Panc1 (cell line): ENCODE measurements at regions not wholly inside any gene's neighbourhood (a gene's known extent, or its start where the extent isn't known, plus 50 kb on each side); places are given as distances from the start of the nearest gene placed in this dataset.

Experiments
- POLR2AphosphoS5 ChIP-seq: IDR thresholded peaks from 2 replicates; pipeline ENCODE4 v1.6.1; 2012; ENCODE audit warnings: mild to moderate bottlenecking, low read depth, low read length, moderate library complexity
- TCF7L2 ChIP-seq: IDR thresholded peaks from 2 replicates; pipeline ENCODE4 v1.6.1; 2011; ENCODE audit warnings: mild to moderate bottlenecking, low read depth, low read length, inconsistent platforms
- TF ChIP-seq, protein P1 (sequence below): fragments of 450-650 bp; IDR thresholded peaks from 2 replicates; pipeline ENCODE4 v1.5.1; 2017; ENCODE audit warnings: mild to moderate bottlenecking

DNA sequence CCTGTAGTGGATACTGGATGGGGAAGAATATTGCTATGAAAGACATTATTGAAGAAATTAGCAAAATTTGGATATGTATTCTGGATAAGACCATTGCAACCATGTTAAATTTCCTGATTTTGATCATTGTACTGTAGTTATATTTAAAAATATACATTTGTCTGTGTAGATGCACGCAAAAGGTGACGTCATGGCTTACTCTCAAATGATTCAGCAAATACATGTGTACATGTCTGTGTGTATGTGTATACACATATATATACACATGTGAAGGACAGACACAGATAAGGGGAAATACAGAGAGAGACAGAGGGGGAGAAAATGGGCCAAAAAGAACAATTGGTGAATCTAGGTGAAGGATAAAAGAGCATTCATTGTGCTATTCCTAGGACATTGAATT lies 82.3 kb upstream of the PLCB4 start:
- TF ChIP-seq, protein P1, sequence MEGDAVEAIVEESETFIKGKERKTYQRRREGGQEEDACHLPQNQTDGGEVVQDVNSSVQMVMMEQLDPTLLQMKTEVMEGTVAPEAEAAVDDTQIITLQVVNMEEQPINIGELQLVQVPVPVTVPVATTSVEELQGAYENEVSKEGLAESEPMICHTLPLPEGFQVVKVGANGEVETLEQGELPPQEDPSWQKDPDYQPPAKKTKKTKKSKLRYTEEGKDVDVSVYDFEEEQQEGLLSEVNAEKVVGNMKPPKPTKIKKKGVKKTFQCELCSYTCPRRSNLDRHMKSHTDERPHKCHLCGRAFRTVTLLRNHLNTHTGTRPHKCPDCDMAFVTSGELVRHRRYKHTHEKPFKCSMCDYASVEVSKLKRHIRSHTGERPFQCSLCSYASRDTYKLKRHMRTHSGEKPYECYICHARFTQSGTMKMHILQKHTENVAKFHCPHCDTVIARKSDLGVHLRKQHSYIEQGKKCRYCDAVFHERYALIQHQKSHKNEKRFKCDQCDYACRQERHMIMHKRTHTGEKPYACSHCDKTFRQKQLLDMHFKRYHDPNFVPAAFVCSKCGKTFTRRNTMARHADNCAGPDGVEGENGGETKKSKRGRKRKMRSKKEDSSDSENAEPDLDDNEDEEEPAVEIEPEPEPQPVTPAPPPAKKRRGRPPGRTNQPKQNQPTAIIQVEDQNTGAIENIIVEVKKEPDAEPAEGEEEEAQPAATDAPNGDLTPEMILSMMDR, result no peak
- TF ChIP-seq TCF7L2, result no peak
- TF ChIP-seq POLR2AphosphoS5, result no peak
